SK-N-SH (cell line): ENCODE measurements at regions not wholly inside any gene's neighbourhood (a gene's known extent, or its start where the extent isn't known, plus 50 kb on each side); places are given as distances from the start of the nearest gene placed in this dataset.

Source experiments
- EP300 ChIP-seq, 2 experiments: IDR thresholded peaks; 2 replicates each; pipeline versions ENCODE4 v1.4.0 to v1.6.1; 2012; ENCODE audit warnings: borderline replicate concordance in 1 of 2, low read depth in 1 of 2, low read length in 1 of 2
- GABPA ChIP-seq: IDR thresholded peaks from 2 replicates; pipeline ENCODE4 v1.4.0; 2012; ENCODE audit warnings: low read depth, mild to moderate bottlenecking
- GATA2 ChIP-seq: sonication (generic); formaldehyde crosslinking; IDR thresholded peaks from 2 replicates; pipeline ENCODE4 v1.5.0; 2020; ENCODE audit warnings: mild to moderate bottlenecking, missing genetic modification reagents
- MEF2A ChIP-seq: IDR thresholded peaks from 2 replicates; pipeline ENCODE4 v1.4.0; 2012; ENCODE audit warnings: low read depth, borderline replicate concordance
- POLR2AphosphoS5 ChIP-seq: IDR thresholded peaks from 2 replicates; pipeline ENCODE4 v1.6.1; 2012; ENCODE audit warnings: low read depth, low read length
- RCOR1 ChIP-seq: fragments of 150-350 bp; IDR thresholded peaks from 2 replicates; pipeline ENCODE4 v1.6.1; 2017; ENCODE audit warnings: antibody characterized with exemption, low read length
- SIN3A ChIP-seq: IDR thresholded peaks from 2 replicates; pipeline ENCODE4 v1.6.1; 2012; ENCODE audit warnings: low read depth, mild to moderate bottlenecking, low read length, moderate library complexity, borderline replicate concordance
- TAF1 ChIP-seq: IDR thresholded peaks from 2 replicates; pipeline ENCODE4 v1.6.1; 2012; ENCODE audit warnings: low read depth, mild to moderate bottlenecking, low read length, moderate library complexity, borderline replicate concordance
- TF ChIP-seq, protein P1 (sequence below): fragments of 200-600 bp; sonication (generic); IDR thresholded peaks from 2 replicates; pipeline ENCODE4 v1.6.1; 2017; ENCODE audit warnings: antibody characterized with exemption, mild to moderate bottlenecking, moderate library complexity
- TF ChIP-seq, protein P2 (sequence below): IDR thresholded peaks from 2 replicates; pipeline ENCODE4 v1.6.1; 2012; ENCODE audit warnings: mild to moderate bottlenecking, low read depth, low read length, moderate library complexity
- TF ChIP-seq, protein P3 (sequence below): IDR thresholded peaks from 2 replicates; pipeline ENCODE4; 2012
- TF ChIP-seq, protein P4 (sequence below): fragments of 150-350 bp; IDR thresholded peaks from 2 replicates; pipeline ENCODE4 v1.6.1; 2017; ENCODE audit warnings: antibody characterized with exemption, low read length, low read depth, borderline replicate concordance
- TF ChIP-seq, protein P5 (sequence below): IDR thresholded peaks from 2 replicates; pipeline ENCODE4 v1.4.0; 2012; ENCODE audit warnings: low read depth, borderline replicate concordance

DNA sequence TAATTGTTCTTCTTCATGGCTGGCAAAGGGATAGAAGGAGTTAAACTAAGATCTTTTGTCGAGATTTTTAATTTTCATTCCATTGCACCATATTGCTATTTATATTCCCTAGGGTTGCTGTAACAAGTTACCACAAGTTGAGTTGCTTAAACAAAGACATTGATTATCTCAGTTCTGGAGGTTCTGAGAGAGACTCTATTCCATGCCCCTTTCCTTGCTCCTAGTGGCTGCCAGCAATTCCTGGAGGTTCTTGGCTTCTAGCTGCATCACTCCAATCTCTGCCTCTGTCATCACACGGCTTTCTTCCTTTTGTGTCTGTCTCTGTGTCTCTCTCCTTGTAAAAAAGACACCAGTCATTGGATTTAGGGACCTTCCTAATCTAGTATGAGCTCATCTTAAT, 136.6 kb upstream of the DAB2 start:
- TF ChIP-seq, protein P1, sequence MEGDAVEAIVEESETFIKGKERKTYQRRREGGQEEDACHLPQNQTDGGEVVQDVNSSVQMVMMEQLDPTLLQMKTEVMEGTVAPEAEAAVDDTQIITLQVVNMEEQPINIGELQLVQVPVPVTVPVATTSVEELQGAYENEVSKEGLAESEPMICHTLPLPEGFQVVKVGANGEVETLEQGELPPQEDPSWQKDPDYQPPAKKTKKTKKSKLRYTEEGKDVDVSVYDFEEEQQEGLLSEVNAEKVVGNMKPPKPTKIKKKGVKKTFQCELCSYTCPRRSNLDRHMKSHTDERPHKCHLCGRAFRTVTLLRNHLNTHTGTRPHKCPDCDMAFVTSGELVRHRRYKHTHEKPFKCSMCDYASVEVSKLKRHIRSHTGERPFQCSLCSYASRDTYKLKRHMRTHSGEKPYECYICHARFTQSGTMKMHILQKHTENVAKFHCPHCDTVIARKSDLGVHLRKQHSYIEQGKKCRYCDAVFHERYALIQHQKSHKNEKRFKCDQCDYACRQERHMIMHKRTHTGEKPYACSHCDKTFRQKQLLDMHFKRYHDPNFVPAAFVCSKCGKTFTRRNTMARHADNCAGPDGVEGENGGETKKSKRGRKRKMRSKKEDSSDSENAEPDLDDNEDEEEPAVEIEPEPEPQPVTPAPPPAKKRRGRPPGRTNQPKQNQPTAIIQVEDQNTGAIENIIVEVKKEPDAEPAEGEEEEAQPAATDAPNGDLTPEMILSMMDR: no peak
- TF ChIP-seq, protein P2, sequence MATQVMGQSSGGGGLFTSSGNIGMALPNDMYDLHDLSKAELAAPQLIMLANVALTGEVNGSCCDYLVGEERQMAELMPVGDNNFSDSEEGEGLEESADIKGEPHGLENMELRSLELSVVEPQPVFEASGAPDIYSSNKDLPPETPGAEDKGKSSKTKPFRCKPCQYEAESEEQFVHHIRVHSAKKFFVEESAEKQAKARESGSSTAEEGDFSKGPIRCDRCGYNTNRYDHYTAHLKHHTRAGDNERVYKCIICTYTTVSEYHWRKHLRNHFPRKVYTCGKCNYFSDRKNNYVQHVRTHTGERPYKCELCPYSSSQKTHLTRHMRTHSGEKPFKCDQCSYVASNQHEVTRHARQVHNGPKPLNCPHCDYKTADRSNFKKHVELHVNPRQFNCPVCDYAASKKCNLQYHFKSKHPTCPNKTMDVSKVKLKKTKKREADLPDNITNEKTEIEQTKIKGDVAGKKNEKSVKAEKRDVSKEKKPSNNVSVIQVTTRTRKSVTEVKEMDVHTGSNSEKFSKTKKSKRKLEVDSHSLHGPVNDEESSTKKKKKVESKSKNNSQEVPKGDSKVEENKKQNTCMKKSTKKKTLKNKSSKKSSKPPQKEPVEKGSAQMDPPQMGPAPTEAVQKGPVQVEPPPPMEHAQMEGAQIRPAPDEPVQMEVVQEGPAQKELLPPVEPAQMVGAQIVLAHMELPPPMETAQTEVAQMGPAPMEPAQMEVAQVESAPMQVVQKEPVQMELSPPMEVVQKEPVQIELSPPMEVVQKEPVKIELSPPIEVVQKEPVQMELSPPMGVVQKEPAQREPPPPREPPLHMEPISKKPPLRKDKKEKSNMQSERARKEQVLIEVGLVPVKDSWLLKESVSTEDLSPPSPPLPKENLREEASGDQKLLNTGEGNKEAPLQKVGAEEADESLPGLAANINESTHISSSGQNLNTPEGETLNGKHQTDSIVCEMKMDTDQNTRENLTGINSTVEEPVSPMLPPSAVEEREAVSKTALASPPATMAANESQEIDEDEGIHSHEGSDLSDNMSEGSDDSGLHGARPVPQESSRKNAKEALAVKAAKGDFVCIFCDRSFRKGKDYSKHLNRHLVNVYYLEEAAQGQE: no peak
- TF ChIP-seq POLR2AphosphoS5 (no peak), SIN3A (no peak), EP300 (IDR thresholded peaks at IDR 0.05; ENCODE audit: borderline replicate concordance in 1 of 2, low read depth in 1 of 2, low read length in 1 of 2) (no peak), TAF1 (no peak), GABPA (no peak), RCOR1 (no peak), GATA2 (CRISPR knock-in tag) (no peak), MEF2A (no peak)
- TF ChIP-seq, protein P3, sequence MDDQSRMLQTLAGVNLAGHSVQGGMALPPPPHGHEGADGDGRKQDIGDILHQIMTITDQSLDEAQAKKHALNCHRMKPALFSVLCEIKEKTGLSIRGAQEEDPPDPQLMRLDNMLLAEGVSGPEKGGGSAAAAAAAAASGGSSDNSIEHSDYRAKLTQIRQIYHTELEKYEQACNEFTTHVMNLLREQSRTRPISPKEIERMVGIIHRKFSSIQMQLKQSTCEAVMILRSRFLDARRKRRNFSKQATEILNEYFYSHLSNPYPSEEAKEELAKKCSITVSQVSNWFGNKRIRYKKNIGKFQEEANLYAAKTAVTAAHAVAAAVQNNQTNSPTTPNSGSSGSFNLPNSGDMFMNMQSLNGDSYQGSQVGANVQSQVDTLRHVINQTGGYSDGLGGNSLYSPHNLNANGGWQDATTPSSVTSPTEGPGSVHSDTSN: no peak
- TF ChIP-seq, protein P4, sequence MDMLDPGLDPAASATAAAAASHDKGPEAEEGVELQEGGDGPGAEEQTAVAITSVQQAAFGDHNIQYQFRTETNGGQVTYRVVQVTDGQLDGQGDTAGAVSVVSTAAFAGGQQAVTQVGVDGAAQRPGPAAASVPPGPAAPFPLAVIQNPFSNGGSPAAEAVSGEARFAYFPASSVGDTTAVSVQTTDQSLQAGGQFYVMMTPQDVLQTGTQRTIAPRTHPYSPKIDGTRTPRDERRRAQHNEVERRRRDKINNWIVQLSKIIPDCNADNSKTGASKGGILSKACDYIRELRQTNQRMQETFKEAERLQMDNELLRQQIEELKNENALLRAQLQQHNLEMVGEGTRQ: no peak
- TF ChIP-seq, protein P5, sequence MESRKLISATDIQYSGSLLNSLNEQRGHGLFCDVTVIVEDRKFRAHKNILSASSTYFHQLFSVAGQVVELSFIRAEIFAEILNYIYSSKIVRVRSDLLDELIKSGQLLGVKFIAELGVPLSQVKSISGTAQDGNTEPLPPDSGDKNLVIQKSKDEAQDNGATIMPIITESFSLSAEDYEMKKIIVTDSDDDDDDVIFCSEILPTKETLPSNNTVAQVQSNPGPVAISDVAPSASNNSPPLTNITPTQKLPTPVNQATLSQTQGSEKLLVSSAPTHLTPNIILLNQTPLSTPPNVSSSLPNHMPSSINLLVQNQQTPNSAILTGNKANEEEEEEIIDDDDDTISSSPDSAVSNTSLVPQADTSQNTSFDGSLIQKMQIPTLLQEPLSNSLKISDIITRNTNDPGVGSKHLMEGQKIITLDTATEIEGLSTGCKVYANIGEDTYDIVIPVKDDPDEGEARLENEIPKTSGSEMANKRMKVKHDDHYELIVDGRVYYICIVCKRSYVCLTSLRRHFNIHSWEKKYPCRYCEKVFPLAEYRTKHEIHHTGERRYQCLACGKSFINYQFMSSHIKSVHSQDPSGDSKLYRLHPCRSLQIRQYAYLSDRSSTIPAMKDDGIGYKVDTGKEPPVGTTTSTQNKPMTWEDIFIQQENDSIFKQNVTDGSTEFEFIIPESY: no peak
